HG02610 (cell line): ENCODE measurements at regions not wholly inside any gene's neighbourhood (a gene's known extent, or its start where the extent isn't known, plus 50 kb on each side); places are given as distances from the start of the nearest gene placed in this dataset.
"Not testable (repeated sequence)": the region's sequence is repeated elsewhere in the genome, so short reads cannot be mapped to it uniquely, and the experiment has no call there.

ENCODE experiments used
- ATAC-seq: cut with Tn5 transposase; IDR thresholded peaks from one replicate; pipeline ENCODE4 v1.9.1; 2021; ENCODE audit warnings: mild to moderate bottlenecking, moderate library complexity; ENCODE audit not compliant: unreplicated experiment

GRCh38 chr3:144023543-144023942 is 51.9 kb downstream of the DIPK2A start:
- not testable (repeated sequence) for ATAC-seq

- ATAC-seq: peak; percentile 87
Measured at GRCh38 chr3:144028798-144029411, 57.3 kb downstream of the DIPK2A start.

- no peak for ATAC-seq
Measured at GRCh38 chr3:144029769-144030168, 58.1 kb downstream of the DIPK2A start.

- ATAC-seq: no peak
Measured at GRCh38 chr3:144031938-144032337, 60.3 kb downstream of the DIPK2A start.

GRCh38 chr3:144032531-144033239 is 61.1 kb downstream of the DIPK2A start:
- ATAC-seq: peak; percentile 78

GRCh38 chr3:144033240-144033589 is 61.6 kb downstream of the DIPK2A start:
- no peak for ATAC-seq

GRCh38 chr3:144033863-144034262 is 62.2 kb downstream of the DIPK2A start:
- ATAC-seq: no peak

- no peak for ATAC-seq
Measured at GRCh38 chr3:144034715-144035290, 63.2 kb downstream of the DIPK2A start.

- ATAC-seq: peak; percentile 40
Measured at GRCh38 chr3:144036498-144036897, 64.9 kb downstream of the DIPK2A start.

GRCh38 chr3:144039661-144040060 is 68.0 kb downstream of the DIPK2A start:
- ATAC-seq: no peak

- no peak for ATAC-seq
Measured at GRCh38 chr3:144041960-144042556, 70.4 kb downstream of the DIPK2A start.

GRCh38 chr3:144045766-144046165 is 74.1 kb downstream of the DIPK2A start:
- no peak for ATAC-seq

- ATAC-seq: no peak
Measured at GRCh38 chr3:144049374-144049773, 77.8 kb downstream of the DIPK2A start.

GRCh38 chr3:144051211-144051610 is 79.6 kb downstream of the DIPK2A start:
- ATAC-seq: no peak

GRCh38 chr3:144052275-144052674 is 80.7 kb downstream of the DIPK2A start:
- no peak for ATAC-seq

- ATAC-seq: no peak
Measured at GRCh38 chr3:144053121-144053520, 81.5 kb downstream of the DIPK2A start.

- ATAC-seq: no peak
Measured at GRCh38 chr3:144054766-144055165, 83.1 kb downstream of the DIPK2A start.

- ATAC-seq: no peak
Measured at GRCh38 chr3:144055604-144056003, 84.0 kb downstream of the DIPK2A start.

- peak; percentile 63 for ATAC-seq
Measured at GRCh38 chr3:144058713-144059112, 87.1 kb downstream of the DIPK2A start.

- ATAC-seq: no peak
Measured at GRCh38 chr3:144059481-144059880, 87.9 kb downstream of the DIPK2A start.

GRCh38 chr3:144060881-144061280 is 89.3 kb downstream of the DIPK2A start:
- ATAC-seq: no peak

- ATAC-seq: no peak
Measured at GRCh38 chr3:144063306-144063705, 91.7 kb downstream of the DIPK2A start.
